Testis (tissue), 2 donors: ENCODE measurements at regions not wholly inside any gene's neighbourhood (a gene's known extent, or its start where the extent isn't known, plus 50 kb on each side); places are given as distances from the start of the nearest gene placed in this dataset.

Experiments used
- POLR2A ChIP-seq: fragments of 450-650 bp; IDR thresholded peaks from one replicate; pipeline ENCODE4 v1.6.1; 2017; ENCODE audit warnings: antibody characterized with exemption, mild to moderate bottlenecking, moderate library complexity
- TF ChIP-seq, protein P1 (sequence below), 3 experiments: fragments of 450-650 bp in 2 of 3; fragments of 200-600 bp in 1 of 3; sonication (generic) in 1 of 3; IDR thresholded peaks; one replicate each; pipeline ENCODE4 v1.5.1; 2016 to 2019; ENCODE audit warnings: antibody characterized with exemption in 3 of 3, mild to moderate bottlenecking in 2 of 3, moderate library complexity in 1 of 3

DNA sequence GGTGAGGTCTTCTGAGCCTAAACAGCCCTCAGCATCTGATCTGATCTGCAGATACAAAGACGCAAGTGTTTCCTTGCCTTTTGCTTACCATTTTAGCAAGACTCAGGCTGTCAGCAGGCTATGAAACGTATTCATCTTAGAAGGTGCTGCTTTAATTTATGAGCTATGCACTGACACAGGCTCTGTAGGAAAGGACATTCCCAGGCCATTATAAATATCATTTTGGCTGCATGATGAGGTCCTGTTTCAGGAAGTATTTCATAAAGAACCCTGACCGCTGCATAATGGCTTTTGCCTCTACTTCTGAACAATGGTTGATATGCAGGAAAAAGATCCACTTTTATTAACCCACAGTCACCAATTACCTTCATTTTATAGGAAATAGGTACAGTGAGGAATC is 98.4 kb upstream of the CAST start:
- TF ChIP-seq, protein P1, sequence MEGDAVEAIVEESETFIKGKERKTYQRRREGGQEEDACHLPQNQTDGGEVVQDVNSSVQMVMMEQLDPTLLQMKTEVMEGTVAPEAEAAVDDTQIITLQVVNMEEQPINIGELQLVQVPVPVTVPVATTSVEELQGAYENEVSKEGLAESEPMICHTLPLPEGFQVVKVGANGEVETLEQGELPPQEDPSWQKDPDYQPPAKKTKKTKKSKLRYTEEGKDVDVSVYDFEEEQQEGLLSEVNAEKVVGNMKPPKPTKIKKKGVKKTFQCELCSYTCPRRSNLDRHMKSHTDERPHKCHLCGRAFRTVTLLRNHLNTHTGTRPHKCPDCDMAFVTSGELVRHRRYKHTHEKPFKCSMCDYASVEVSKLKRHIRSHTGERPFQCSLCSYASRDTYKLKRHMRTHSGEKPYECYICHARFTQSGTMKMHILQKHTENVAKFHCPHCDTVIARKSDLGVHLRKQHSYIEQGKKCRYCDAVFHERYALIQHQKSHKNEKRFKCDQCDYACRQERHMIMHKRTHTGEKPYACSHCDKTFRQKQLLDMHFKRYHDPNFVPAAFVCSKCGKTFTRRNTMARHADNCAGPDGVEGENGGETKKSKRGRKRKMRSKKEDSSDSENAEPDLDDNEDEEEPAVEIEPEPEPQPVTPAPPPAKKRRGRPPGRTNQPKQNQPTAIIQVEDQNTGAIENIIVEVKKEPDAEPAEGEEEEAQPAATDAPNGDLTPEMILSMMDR (IDR thresholded peaks at IDR 0.05): no peak
- no peak for TF ChIP-seq POLR2A
